GM13977 (cell line): ENCODE measurements at regions not wholly inside any gene's neighbourhood (a gene's known extent, or its start where the extent isn't known, plus 50 kb on each side); places are given as distances from the start of the nearest gene placed in this dataset.

Source experiments
- DNase-seq: peaks from one replicate; pipeline ENCODE4 v3.0.0; 2012; ENCODE audit warnings: low spot score
- CTCF ChIP-seq: IDR thresholded peaks from 2 replicates; pipeline ENCODE4 v1.5.1; 2012; ENCODE audit warnings: mild to moderate bottlenecking, control low read depth; ENCODE audit not compliant: insufficient read depth; ENCODE audit errors: extremely low read depth, missing control alignments
- in situ Hi-C: fragments of 300-500 bp; cut with MboI; formaldehyde crosslinking; loops from one replicate; pipeline ENCODE4 v1.12.0; 2022; ENCODE audit warnings: low sequenced_read_pairs, low pct_unique_long_range_greater_than_20kb, mixed read lengths, inconsistent platforms; ENCODE audit not compliant: unreplicated experiment

- DNase-seq, result no peak
- in situ Hi-C loops, result no loop called here
- TF ChIP-seq CTCF, result no peak
Observed at GRCh38 chr4:18847249-18847890, 825.8 kb upstream of the LCORL start.

GRCh38 chr4:18846313-18846712 is 824.8 kb upstream of the LCORL start:
- in situ Hi-C loops, result no loop called here
- no peak for TF ChIP-seq CTCF

GRCh38 chr4:18844726-18845125 is 823.2 kb upstream of the LCORL start:
- no peak for DNase-seq
- in situ Hi-C loops, result no loop called here
- TF ChIP-seq CTCF, result no peak

More at GRCh38 chr4:18846313-18846712, 824.8 kb upstream of the LCORL start:
- DNase-seq, result no peak

GRCh38 chr4:18842431-18842830 is 820.9 kb upstream of the LCORL start:
- no peak for DNase-seq
- no peak for TF ChIP-seq CTCF
- in situ Hi-C loops, result no loop called here

- in situ Hi-C loops, result no loop called here
- DNase-seq, result no peak
- no peak for TF ChIP-seq CTCF
Observed at GRCh38 chr4:18840481-18840880, 818.9 kb upstream of the LCORL start.

- TF ChIP-seq CTCF, result no peak
- in situ Hi-C loops, result no loop called here
- DNase-seq, result no peak
Observed at GRCh38 chr4:18816228-18816895, 794.8 kb upstream of the LCORL start.

GRCh38 chr4:18815779-18816173 is 794.2 kb upstream of the LCORL start:
- no peak for TF ChIP-seq CTCF
- in situ Hi-C loops, result no loop called here
- no peak for DNase-seq
